ENCODE measurements at regions not wholly inside any gene's neighbourhood (a gene's known extent, or its start where the extent isn't known, plus 50 kb on each side); places are given as distances from the start of the nearest gene placed in this dataset.

DNA sequence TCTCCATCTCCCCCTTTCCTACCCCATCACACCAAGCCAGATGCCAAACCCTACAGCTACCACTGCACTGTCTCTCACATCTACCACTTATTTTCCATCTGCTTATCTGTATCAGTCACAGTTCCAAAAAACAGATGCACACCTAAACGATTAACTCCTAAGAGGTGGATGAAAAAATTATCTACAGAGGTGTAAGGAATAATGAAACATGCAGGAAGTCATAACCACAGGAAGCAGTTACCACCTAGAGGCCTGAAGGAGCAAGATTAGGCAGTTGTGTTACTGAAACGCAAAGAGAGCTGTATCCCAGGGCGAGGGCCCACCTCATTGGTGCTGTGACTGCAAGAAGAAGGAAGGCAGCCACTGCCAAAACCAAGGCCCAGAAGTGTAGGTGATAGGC lies 87.8 kb upstream of the FAM241A start:
- Histone ChIP-seq H3K4me3 (no peak overlapping the region), H3K4me2 (ENCODE audit: control insufficient read depth, insufficient read depth) (no peak overlapping the region), H3K36me3 (ENCODE audit: control insufficient read depth in 2 of 2, insufficient read depth in 2 of 2, low read length in 1 of 2) (no peaks in the 10 kb centered on the region), H3K79me2 (ENCODE audit: control insufficient read depth, insufficient read depth, low read length) (no peaks in the 10 kb centered on the region), H3K9me3 (replicated peaks; ENCODE audit: control insufficient read depth, insufficient read depth, low read length) (no peaks in the 10 kb centered on the region), H2AFZ (ENCODE audit: control insufficient read depth, low read depth, low read length) (no peak overlapping the region), H3K27me3 (replicated peaks in 1 of 2; ENCODE audit: control insufficient read depth in 2 of 2, insufficient read depth in 2 of 2, low read length in 1 of 2) (no peaks in the 10 kb centered on the region), H3K27ac (ENCODE audit: control insufficient read depth, insufficient read depth) (no peak overlapping the region), H4K20me1 (ENCODE audit: control insufficient read depth, insufficient read depth) (no peaks in the 10 kb centered on the region), H3K4me1 (ENCODE audit: control insufficient read depth, insufficient read depth, low read length) (no peaks in the 10 kb centered on the region), H3K9ac (ENCODE audit: control insufficient read depth, insufficient read depth, low read length) (no peak overlapping the region)
- ChIA-PET POLR2A (no interaction called here), SMC1A (ENCODE audit: uncharacterized antibody, unreplicated experiment) (interaction anchor here (0.5 to 2.5 kb wide), 3 partner anchors 26 to 532 kb away, joined by 4 to 10 read pairs (median 6); no protein-coding TSS in a partner anchor), CTCF (interaction anchor here (0.6 to 2.7 kb wide), 3 partner anchors 26 to 113 kb away, joined by 3 to 10 read pairs (median 10); no protein-coding TSS in a partner anchor), RAD21 (ENCODE audit: unreplicated experiment) (no interaction called here)
- intact Hi-C loops (cut with micrococcal nuclease; ENCODE audit: unreplicated experiment) = no loop called here
- TF ChIP-seq MYB (IDR thresholded peaks at IDR 0.05; ENCODE audit: borderline replicate concordance, low read depth, low read length) (no peak), SIX5 (IDR thresholded peaks at IDR 0.05; ENCODE audit: low read depth, low read length, severe bottlenecking) (no peak)
- DNase-seq (ENCODE audit: low read depth, low spot score) = no peak
- in situ Hi-C loops (cut with MboI) = no loop called here
- no peak for ATAC-seq
- FAIRE-seq = no peak
- BruUV-seq (replicated peaks) = no TSS peak
- WGBS (ENCODE audit: insufficient coverage, insufficient replicate concordance, low lambda C conversion rate, missing lambda C conversion rate) = 32% methylated on average over 3 of the region's 3 CpGs

DNA sequence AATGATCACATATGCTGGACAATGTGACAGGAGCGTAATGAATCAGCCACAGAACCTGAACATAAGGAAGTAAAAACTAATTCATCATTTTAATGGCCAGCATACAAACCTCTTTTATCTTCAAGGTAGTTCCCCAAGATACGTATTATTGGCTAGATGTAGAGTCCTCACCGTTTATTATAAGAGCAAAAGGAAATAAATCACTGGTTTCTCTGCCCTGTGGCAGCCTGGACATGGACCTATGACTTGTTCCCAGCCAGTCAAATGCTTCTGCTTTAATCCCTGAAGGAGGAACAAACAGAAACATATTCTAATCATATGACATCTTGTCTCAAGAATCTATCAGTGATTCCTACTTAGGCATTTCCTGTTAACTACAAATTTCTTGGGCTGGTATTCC lies 86.8 kb upstream of the FAM241A start:
- Histone ChIP-seq H3K79me2 (ENCODE audit: control insufficient read depth, insufficient read depth, low read length) (no peaks in the 10 kb centered on the region), H3K9me3 (replicated peaks; ENCODE audit: control insufficient read depth, insufficient read depth, low read length) (no peaks in the 10 kb centered on the region), H2AFZ (ENCODE audit: control insufficient read depth, low read depth, low read length) (no peak overlapping the region), H3K4me2 (ENCODE audit: control insufficient read depth, insufficient read depth) (no peak overlapping the region), H3K4me1 (ENCODE audit: control insufficient read depth, insufficient read depth, low read length) (no peaks in the 10 kb centered on the region), H3K27me3 (replicated peaks in 1 of 2; ENCODE audit: control insufficient read depth in 2 of 2, insufficient read depth in 2 of 2, low read length in 1 of 2) (no peaks in the 10 kb centered on the region), H4K20me1 (ENCODE audit: control insufficient read depth, insufficient read depth) (no peaks in the 10 kb centered on the region), H3K9ac (ENCODE audit: control insufficient read depth, insufficient read depth, low read length) (no peak overlapping the region), H3K27ac (ENCODE audit: control insufficient read depth, insufficient read depth) (no peak overlapping the region), H3K4me3 (no peak overlapping the region), H3K36me3 (ENCODE audit: control insufficient read depth in 2 of 2, insufficient read depth in 2 of 2, low read length in 1 of 2) (no peaks in the 10 kb centered on the region)
- ATAC-seq (peak; percentile 51), FAIRE-seq (no peak), DNase-seq (ENCODE audit: low read depth, low spot score) (no peak)
- CTCF ChIA-PET = interaction anchor here (2.4 to 2.7 kb wide), 2 partner anchors 27 to 114 kb away, joined by 10 read pairs; no protein-coding TSS in a partner anchor
- 17% methylated on average over 3 of the region's 3 CpGs for WGBS (ENCODE audit: insufficient coverage, insufficient replicate concordance, low lambda C conversion rate, missing lambda C conversion rate)
- SMC1A ChIA-PET (ENCODE audit: uncharacterized antibody, unreplicated experiment) = interaction anchor here (2.4 kb wide), 1 partner anchor 113 kb away, joined by 10 read pairs; no protein-coding TSS in a partner anchor
- TF ChIP-seq ATF7 (IDR thresholded peaks at IDR 0.05; ENCODE audit: low read depth) = 0 out of 2 replicates have a peak, but pooled peaks have one; percentile 19
- TF ChIP-seq PKNOX1 (IDR thresholded peaks at IDR 0.05) = 0 out of 2 replicates have a peak, but pooled peaks have one; percentile 34
- TF ChIP-seq NFYB (IDR thresholded peaks at IDR 0.05; ENCODE audit: insufficient read depth, low read depth, low read length) = 0 out of 2 replicates have a peak, but pooled peaks have one; percentile 36
- peak; percentile 62; the same call in 1 of the 2 replicates for TF ChIP-seq MTA2 (IDR thresholded peaks at IDR 0.05; ENCODE audit: low read depth)
- no peak for TF ChIP-seq IKZF2 (IDR thresholded peaks at IDR 0.05)
- in situ Hi-C loops (cut with MboI) (no loop called here), intact Hi-C loops (cut with micrococcal nuclease; ENCODE audit: unreplicated experiment) (no loop called here)
- POLR2A ChIA-PET = no interaction called here
- RAD21 ChIA-PET (ENCODE audit: unreplicated experiment) = no interaction called here
- no TSS peak for BruUV-seq (replicated peaks)
